ENCODE measurements at regions not wholly inside any gene's neighbourhood (a gene's known extent, or its start where the extent isn't known, plus 50 kb on each side); places are given as distances from the start of the nearest gene placed in this dataset.

- no peak for DNase-seq (ENCODE audit: low spot score)
Measured at GRCh38 chr2:128791120-128791984, 472.7 kb upstream of the HS6ST1 start.

GRCh38 chr2:128791985-128792320 is 473.3 kb upstream of the HS6ST1 start:
- DNase-seq (ENCODE audit: low spot score) = no peak

- DNase-seq (ENCODE audit: low spot score) = no peak
Measured at GRCh38 chr2:128792476-128793054, 473.9 kb upstream of the HS6ST1 start.

- DNase-seq (ENCODE audit: low spot score) = no peak
Measured at GRCh38 chr2:128793404-128793803, 474.7 kb upstream of the HS6ST1 start.

GRCh38 chr2:128794285-128794684 is 475.6 kb upstream of the HS6ST1 start:
- DNase-seq (ENCODE audit: low spot score) = no peak

- DNase-seq (ENCODE audit: low spot score) = no peak
Measured at GRCh38 chr2:128796321-128796720, 477.7 kb upstream of the HS6ST1 start.

- DNase-seq (ENCODE audit: low spot score) = no peak
Measured at GRCh38 chr2:128797092-128797491, 478.4 kb upstream of the HS6ST1 start.

- DNase-seq (ENCODE audit: low spot score) = no peak
Measured at GRCh38 chr2:128797533-128797932, 478.9 kb upstream of the HS6ST1 start.

GRCh38 chr2:128797937-128798336 is 479.3 kb upstream of the HS6ST1 start:
- DNase-seq (ENCODE audit: low spot score) = no peak

- DNase-seq (ENCODE audit: low spot score) = no peak
Measured at GRCh38 chr2:128798502-128799283, 480.0 kb upstream of the HS6ST1 start.

- no peak for DNase-seq (ENCODE audit: low spot score)
Measured at GRCh38 chr2:128799284-128799552, 480.6 kb upstream of the HS6ST1 start.

GRCh38 chr2:128799730-128800129 is 481.1 kb upstream of the HS6ST1 start:
- no peak for DNase-seq (ENCODE audit: low spot score)

GRCh38 chr2:128801576-128801975 is 482.9 kb upstream of the HS6ST1 start:
- no peak for DNase-seq (ENCODE audit: low spot score)

- no peak for DNase-seq (ENCODE audit: low spot score)
Measured at GRCh38 chr2:128803222-128803621, 484.6 kb upstream of the HS6ST1 start.

GRCh38 chr2:128805237-128805636 is 486.6 kb upstream of the HS6ST1 start:
- DNase-seq (ENCODE audit: low spot score) = no peak

- DNase-seq (ENCODE audit: low spot score) = no peak
Measured at GRCh38 chr2:128805918-128806317, 487.2 kb upstream of the HS6ST1 start.

GRCh38 chr2:128807317-128807716 is 488.6 kb upstream of the HS6ST1 start:
- DNase-seq (ENCODE audit: low spot score) = no peak

- DNase-seq (ENCODE audit: low spot score) = no peak
Measured at GRCh38 chr2:128808462-128809258, 490.0 kb upstream of the HS6ST1 start.

GRCh38 chr2:128809259-128809636 is 490.6 kb upstream of the HS6ST1 start:
- DNase-seq (ENCODE audit: low spot score) = no peak

- DNase-seq (ENCODE audit: low spot score) = no peak
Measured at GRCh38 chr2:128809880-128810279, 491.2 kb upstream of the HS6ST1 start.

GRCh38 chr2:128812183-128812940 is 493.7 kb upstream of the HS6ST1 start:
- no peak for DNase-seq (ENCODE audit: low spot score)

All from putamen (tissue), 1 donor.